ENCODE measurements at regions not wholly inside any gene's neighbourhood (a gene's known extent, or its start where the extent isn't known, plus 50 kb on each side); places are given as distances from the start of the nearest gene placed in this dataset.

DNA sequence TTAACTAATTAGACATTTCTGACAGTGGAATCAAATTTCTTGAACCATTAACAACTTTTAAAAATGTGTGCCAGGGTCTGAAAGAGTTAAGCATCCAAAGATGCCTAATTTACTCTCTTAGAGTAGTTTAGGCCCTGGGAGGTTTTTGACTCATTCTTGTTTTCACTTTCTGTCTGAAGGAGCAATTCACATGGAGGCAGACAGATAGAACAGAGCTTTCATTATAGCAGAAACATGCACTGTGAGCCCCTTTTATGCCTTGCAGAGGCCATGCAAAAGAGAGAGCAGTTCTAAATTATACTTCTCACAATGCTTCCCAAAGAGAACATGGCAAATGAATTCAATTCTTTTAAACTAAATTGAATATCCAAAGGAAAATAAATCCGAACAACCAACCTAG is 554.8 kb downstream of the MFSD1 start:
- TF ChIP-seq, protein P1, sequence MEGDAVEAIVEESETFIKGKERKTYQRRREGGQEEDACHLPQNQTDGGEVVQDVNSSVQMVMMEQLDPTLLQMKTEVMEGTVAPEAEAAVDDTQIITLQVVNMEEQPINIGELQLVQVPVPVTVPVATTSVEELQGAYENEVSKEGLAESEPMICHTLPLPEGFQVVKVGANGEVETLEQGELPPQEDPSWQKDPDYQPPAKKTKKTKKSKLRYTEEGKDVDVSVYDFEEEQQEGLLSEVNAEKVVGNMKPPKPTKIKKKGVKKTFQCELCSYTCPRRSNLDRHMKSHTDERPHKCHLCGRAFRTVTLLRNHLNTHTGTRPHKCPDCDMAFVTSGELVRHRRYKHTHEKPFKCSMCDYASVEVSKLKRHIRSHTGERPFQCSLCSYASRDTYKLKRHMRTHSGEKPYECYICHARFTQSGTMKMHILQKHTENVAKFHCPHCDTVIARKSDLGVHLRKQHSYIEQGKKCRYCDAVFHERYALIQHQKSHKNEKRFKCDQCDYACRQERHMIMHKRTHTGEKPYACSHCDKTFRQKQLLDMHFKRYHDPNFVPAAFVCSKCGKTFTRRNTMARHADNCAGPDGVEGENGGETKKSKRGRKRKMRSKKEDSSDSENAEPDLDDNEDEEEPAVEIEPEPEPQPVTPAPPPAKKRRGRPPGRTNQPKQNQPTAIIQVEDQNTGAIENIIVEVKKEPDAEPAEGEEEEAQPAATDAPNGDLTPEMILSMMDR (IDR thresholded peaks at IDR 0.05) = no peak
- H3K4me1 ChIP-seq = no peaks in the 10 kb centered on the region
- no peaks in the 10 kb centered on the region for H3K36me3 ChIP-seq
- H3K27ac ChIP-seq = no peak overlapping the region
- H3K9ac ChIP-seq (ENCODE audit: low read depth in 2 of 2, low read length in 2 of 2) = no peak overlapping the region
- H3K27me3 ChIP-seq = no peaks in the 10 kb centered on the region
- no peaks in the 10 kb centered on the region for H3K9me3 ChIP-seq
- intact Hi-C loops (cut with DNase I) = no loop called here
- DNase-seq = no peak
- no peak overlapping the region for H3K4me3 ChIP-seq

DNA sequence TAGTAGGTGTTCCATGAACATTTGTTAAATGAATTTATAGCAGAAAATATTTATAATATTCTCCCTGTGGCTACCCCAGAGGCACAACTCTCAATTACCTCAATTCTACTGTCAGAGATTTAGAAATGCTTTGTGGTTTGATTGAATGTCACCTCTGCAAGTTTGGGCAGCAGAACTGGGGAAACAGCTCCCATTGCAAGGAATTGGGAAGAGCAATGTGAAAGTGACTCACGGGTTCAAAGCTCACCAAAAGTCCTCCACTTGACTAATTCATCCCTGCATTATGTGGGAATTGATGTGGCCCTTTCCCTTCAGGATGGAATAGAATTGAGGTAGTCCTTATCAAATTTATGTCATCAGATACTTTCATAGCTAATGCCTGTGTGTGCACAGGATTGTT is 562.7 kb downstream of the MFSD1 start:
- Histone ChIP-seq H3K4me3 (no peak overlapping the region), H3K9ac (ENCODE audit: low read depth in 2 of 2, low read length in 2 of 2) (no peak overlapping the region), H3K27ac (no peak overlapping the region), H3K27me3 (no peaks in the 10 kb centered on the region), H3K36me3 (no peaks in the 10 kb centered on the region), H3K9me3 (no peaks in the 10 kb centered on the region), H3K4me1 (no peaks in the 10 kb centered on the region)
- TF ChIP-seq, protein P1 (IDR thresholded peaks at IDR 0.05) = no peak
- DNase-seq = no peak
- intact Hi-C loops (cut with DNase I) = no loop called here

DNA sequence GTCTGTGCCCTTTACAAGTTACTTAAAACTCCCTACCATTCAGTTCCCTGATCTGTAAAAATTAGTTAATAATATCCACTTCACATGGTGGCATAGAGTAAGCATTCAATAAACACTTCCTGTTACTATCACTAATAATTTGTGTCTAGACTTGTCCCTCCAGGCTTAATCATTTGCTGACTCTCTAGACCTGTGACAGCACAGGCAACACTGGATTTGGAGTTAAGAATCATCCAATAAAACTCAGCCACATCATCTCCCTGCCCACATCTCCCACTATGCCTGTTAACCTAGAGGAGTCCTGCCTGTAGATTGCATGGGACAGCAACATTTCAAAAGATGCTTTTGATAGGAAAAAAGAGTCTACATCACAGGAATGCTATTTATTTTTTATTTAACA is 564.6 kb downstream of the MFSD1 start:
- no peak overlapping the region for H3K4me3 ChIP-seq
- no peak overlapping the region for H3K9ac ChIP-seq (ENCODE audit: low read depth in 2 of 2, low read length in 2 of 2)
- H3K27ac ChIP-seq = no peak overlapping the region
- H3K4me1 ChIP-seq = no peaks in the 10 kb centered on the region
- H3K36me3 ChIP-seq = no peaks in the 10 kb centered on the region
- H3K9me3 ChIP-seq = no peaks in the 10 kb centered on the region
- no peaks in the 10 kb centered on the region for H3K27me3 ChIP-seq
- intact Hi-C loops (cut with DNase I) = no loop called here
- no peak for DNase-seq
- TF ChIP-seq, protein P1 (IDR thresholded peaks at IDR 0.05) = no peak

DNA sequence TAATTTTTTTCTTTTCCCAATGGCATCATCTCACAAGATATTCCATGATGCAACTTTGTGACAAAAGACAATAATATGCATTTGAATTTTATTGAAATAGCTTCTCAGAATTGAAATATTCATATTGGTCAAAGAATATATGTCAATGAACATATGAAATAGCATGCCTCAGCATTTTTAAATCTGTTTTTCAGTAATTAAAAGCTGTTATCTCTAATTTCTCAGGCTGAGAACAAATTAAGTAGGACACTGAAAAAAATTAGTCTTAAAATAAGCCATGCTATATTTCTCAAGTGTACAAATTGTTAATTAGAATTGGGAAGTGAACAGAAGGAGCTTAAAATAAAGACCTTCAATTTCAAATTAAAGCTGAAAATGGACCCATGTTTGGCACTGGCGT is 570.1 kb downstream of the MFSD1 start:
- Histone ChIP-seq H3K36me3 (no peaks in the 10 kb centered on the region), H3K27ac (no peak overlapping the region), H3K4me1 (no peaks in the 10 kb centered on the region), H3K27me3 (no peaks in the 10 kb centered on the region), H3K9ac (ENCODE audit: low read depth in 2 of 2, low read length in 2 of 2) (no peak overlapping the region), H3K9me3 (no peaks in the 10 kb centered on the region), H3K4me3 (no peak overlapping the region)
- DNase-seq = no peak
- intact Hi-C loops (cut with DNase I) = no loop called here
- TF ChIP-seq, protein P1 (IDR thresholded peaks at IDR 0.05) = no peak

DNA sequence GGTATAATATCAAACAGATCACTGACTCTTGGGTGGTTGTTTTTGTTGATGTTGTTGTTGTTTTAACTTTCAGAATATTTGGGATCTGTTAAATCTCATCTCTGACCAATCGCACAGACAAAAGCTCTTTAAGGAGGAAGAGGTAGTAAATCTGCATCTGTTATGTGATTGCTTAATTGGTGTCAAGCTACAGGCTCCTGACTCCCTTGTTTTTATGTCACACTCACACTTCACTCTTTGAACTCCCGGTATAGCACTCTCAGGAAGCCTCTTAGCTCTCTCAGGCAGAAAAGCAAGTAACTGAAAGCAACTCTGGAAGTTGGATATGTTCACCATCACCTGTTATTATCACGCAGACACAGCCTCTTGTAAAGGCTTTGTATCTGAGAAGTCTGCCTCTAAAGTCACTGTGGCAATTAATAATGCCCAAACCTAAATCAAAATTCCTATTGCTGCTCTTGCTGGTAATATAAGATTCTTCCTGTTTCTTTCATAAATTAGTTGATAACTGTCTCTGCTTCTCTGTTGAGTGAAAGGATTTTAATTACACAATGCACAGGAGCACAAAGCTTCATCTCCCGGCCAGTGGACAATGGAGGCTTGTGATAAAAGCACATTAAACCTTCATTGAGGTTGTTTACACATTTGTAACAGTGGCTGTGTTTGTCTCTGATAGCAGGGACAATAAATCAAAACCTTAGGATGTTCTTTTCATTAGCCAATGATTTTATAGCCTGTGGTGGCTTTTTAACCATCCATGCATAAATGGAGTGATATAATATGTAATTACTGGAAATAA is 576.7 kb downstream of the MFSD1 start:
- no peak overlapping the region for H3K9ac ChIP-seq (ENCODE audit: low read depth in 2 of 2, low read length in 2 of 2)
- no peaks in the 10 kb centered on the region for H3K27me3 ChIP-seq
- TF ChIP-seq, protein P1 (IDR thresholded peaks at IDR 0.05) = no peak
- no peaks in the 10 kb centered on the region for H3K36me3 ChIP-seq
- H3K4me3 ChIP-seq = no peak overlapping the region
- DNase-seq = no peak
- intact Hi-C loops (cut with DNase I) = no loop called here
- H3K9me3 ChIP-seq = no peaks in the 10 kb centered on the region
- no peak overlapping the region for H3K27ac ChIP-seq
- no peaks in the 10 kb centered on the region for H3K4me1 ChIP-seq

Data from colonic mucosa (tissue), 4 donors.